ENCODE measurements at regions not wholly inside any gene's neighbourhood (a gene's known extent, or its start where the extent isn't known, plus 50 kb on each side); places are given as distances from the start of the nearest gene placed in this dataset.

GRCh38 chr3:4036046-4036445 is 236.8 kb downstream of the LRRN1 start:
- no peak for DNase-seq
- H3K4me3 Mint-ChIP-seq: no peak overlapping the region
- ChIA-PET POLR2A (no interaction called here), CTCF (no interaction called here)
- H3K36me3 Mint-ChIP-seq (ENCODE audit: low read depth): no peaks in the 10 kb centered on the region
- H3K27ac Mint-ChIP-seq: no peak overlapping the region
- H3K4me1 Mint-ChIP-seq (ENCODE audit: low read depth): no peaks in the 10 kb centered on the region
- no peaks in the 10 kb centered on the region for H3K9me3 Mint-ChIP-seq
- ATAC-seq: no peak
- no peak for TF ChIP-seq CTCF (IDR thresholded peaks at IDR 0.05)
- no peaks in the 10 kb centered on the region for H3K27me3 Mint-ChIP-seq
- intact Hi-C loops (cut with micrococcal nuclease): no loop called here

GRCh38 chr3:4038351-4038750 is 239.1 kb downstream of the LRRN1 start:
- H3K9me3 Mint-ChIP-seq: no peaks in the 10 kb centered on the region
- H3K4me1 Mint-ChIP-seq (ENCODE audit: low read depth): no peaks in the 10 kb centered on the region
- no peak for ATAC-seq
- no peak for DNase-seq
- H3K27me3 Mint-ChIP-seq: no peaks in the 10 kb centered on the region
- no peak for TF ChIP-seq CTCF (IDR thresholded peaks at IDR 0.05)
- H3K27ac Mint-ChIP-seq: no peak overlapping the region
- no peak overlapping the region for H3K4me3 Mint-ChIP-seq
- intact Hi-C loops (cut with micrococcal nuclease): no loop called here
- CTCF ChIA-PET: no interaction called here
- H3K36me3 Mint-ChIP-seq (ENCODE audit: low read depth): no peaks in the 10 kb centered on the region
- POLR2A ChIA-PET: no interaction called here

GRCh38 chr3:4042070-4042469 is 242.8 kb downstream of the LRRN1 start:
- CTCF ChIA-PET: no interaction called here

GRCh38 chr3:4042869-4043268 is 243.6 kb downstream of the LRRN1 start:
- ATAC-seq (no peak), DNase-seq (no peak)
- Mint-ChIP-seq H3K9me3 (no peaks in the 10 kb centered on the region), H3K27me3 (no peaks in the 10 kb centered on the region), H3K36me3 (ENCODE audit: low read depth) (no peaks in the 10 kb centered on the region), H3K27ac (no peak overlapping the region), H3K4me1 (ENCODE audit: low read depth) (no peaks in the 10 kb centered on the region), H3K4me3 (no peak overlapping the region)
- intact Hi-C loops (cut with micrococcal nuclease): no loop called here
- TF ChIP-seq CTCF (IDR thresholded peaks at IDR 0.05): no peak
- ChIA-PET POLR2A (no interaction called here), CTCF (no interaction called here)

More at GRCh38 chr3:4042070-4042469, 242.8 kb downstream of the LRRN1 start:
- DNase-seq: no peak
- ATAC-seq: no peak
- Mint-ChIP-seq H3K27me3 (no peaks in the 10 kb centered on the region), H3K36me3 (ENCODE audit: low read depth) (no peaks in the 10 kb centered on the region), H3K9me3 (no peaks in the 10 kb centered on the region), H3K4me1 (ENCODE audit: low read depth) (no peaks in the 10 kb centered on the region), H3K4me3 (no peak overlapping the region), H3K27ac (no peak overlapping the region)
- TF ChIP-seq CTCF (IDR thresholded peaks at IDR 0.05): no peak
- POLR2A ChIA-PET: no interaction called here
- intact Hi-C loops (cut with micrococcal nuclease): no loop called here

- intact Hi-C loops (cut with micrococcal nuclease): no loop called here
- H3K9me3 Mint-ChIP-seq: no peaks in the 10 kb centered on the region
- ChIA-PET CTCF (no interaction called here), POLR2A (interaction anchor here (1.3 kb wide), 1 partner anchor 12 kb away, joined by 3 read pairs; no protein-coding TSS in a partner anchor)
- DNase-seq (no peak), ATAC-seq (no peak)
- TF ChIP-seq CTCF (IDR thresholded peaks at IDR 0.05): no peak
- no peak overlapping the region for H3K4me3 Mint-ChIP-seq
- H3K36me3 Mint-ChIP-seq (ENCODE audit: low read depth): no peaks in the 10 kb centered on the region
- no peaks in the 10 kb centered on the region for H3K27me3 Mint-ChIP-seq
- H3K4me1 Mint-ChIP-seq (ENCODE audit: low read depth): no peaks in the 10 kb centered on the region
- no peak overlapping the region for H3K27ac Mint-ChIP-seq
Observed at GRCh38 chr3:4043867-4044575, 244.8 kb downstream of the LRRN1 start.
